NCI-H1417 (cell line): ENCODE measurements at regions not wholly inside any gene's neighbourhood (a gene's known extent, or its start where the extent isn't known, plus 50 kb on each side); places are given as distances from the start of the nearest gene placed in this dataset.
"Not testable (repeated sequence)": the region's sequence is repeated elsewhere in the genome, so short reads cannot be mapped to it uniquely, and the experiment has no call there.

ENCODE experiments used
- DNase-seq, 3 experiments: peaks; one replicate each; lab custom pipeline; 2025; lab: John Stamatoyannopoulos, UW

- no peak for DNase-seq
These were observed 133.8 kb upstream of the RFX3 start for GRCh38 chr9:3659647-3660046.

- DNase-seq: no peak
These were observed 133.2 kb upstream of the RFX3 start for GRCh38 chr9:3658964-3659363.

GRCh38 chr9:3656224-3656623, 130.4 kb upstream of the RFX3 start:
- no peak for DNase-seq

- no peak for DNase-seq
These were observed 125.3 kb upstream of the RFX3 start for GRCh38 chr9:3650994-3651622.

- no peak for DNase-seq
These were observed 123.0 kb upstream of the RFX3 start for GRCh38 chr9:3648722-3649246.

- no peak for DNase-seq
These were observed 122.5 kb upstream of the RFX3 start for GRCh38 chr9:3648266-3648665.

DNA sequence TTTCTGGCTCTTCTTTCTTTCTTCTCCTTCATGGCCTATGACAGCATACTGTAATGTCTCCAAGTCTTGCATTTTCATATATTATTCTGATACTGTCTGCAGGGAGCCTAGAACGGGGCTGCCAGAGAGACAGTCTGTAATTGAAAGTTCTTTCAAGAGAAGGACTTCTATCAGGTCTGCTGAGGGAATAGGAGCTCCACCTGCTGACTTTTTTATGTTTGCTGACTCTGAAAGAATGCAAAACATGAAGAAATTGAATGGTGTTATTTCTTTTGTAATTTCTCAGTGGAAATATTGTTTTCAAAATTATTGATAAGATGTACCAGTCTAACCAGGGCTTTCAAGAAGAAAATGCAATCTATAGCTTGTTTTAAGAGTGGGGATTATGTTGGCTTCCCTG, 121.9 kb upstream of the RFX3 start:
- DNase-seq: no peak

GRCh38 chr9:3646226-3646625, 120.4 kb upstream of the RFX3 start:
- no peak for DNase-seq

DNA sequence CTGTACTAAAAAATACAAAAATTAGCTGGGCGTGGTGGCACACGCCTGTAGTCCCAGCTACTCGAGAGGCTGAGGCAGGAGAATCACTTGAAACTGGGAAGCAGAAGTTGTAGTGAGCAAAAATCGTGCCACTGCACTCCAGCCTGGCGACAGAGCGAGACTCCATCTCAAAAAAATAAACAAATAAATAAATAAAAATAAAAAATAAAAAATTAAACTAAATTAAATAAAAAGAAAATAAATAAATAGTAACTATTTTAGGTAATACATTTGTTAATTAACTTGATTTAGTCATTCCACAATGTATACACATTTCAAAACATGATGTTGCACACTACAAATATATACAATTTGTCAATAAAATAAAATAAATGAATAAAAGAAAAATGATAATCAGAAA, 116.3 kb upstream of the RFX3 start:
- not testable (repeated sequence) for DNase-seq

DNA sequence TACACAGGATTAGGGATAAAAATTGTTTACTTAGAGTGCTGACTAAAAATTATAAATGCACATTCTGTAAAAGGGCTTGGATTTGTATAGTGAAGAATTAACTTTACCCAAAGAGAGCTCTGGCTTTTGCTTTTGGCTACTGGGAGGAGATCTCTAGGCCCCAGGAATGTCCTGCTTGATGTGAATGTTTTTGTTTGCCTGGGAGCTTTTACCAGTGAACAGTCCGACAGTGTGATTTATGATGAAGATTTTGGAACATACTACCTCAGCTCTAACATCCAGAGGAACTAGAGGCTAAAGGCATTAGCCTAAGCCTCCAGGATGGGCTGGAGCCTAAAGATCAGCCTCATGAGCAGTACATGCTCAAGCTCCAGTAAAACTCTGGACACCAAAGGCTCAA, 103.7 kb upstream of the RFX3 start:
- no peak for DNase-seq

- DNase-seq: no peak
These were observed 102.4 kb upstream of the RFX3 start for GRCh38 chr9:3628239-3628638.

DNA sequence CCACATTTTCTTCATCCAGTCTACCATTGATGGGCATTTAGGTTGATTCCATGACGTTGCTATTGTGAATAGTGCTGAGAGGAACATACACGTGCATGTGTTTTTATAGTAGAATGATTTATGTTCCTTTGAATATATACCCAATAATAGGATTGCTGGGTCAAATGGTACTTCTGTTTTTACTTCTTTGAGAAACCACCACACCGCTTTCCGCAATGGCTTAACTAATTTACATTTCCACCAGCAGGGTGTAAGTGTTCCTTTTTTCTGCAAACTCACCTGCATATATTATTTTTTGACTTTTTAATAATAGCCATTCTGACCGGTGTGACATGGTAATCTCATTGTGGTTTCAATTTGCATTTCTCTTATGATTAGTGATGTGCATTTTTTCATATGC, 82.2 kb upstream of the RFX3 start:
- no peak for DNase-seq

- no peak for DNase-seq
These were observed 74.9 kb upstream of the RFX3 start for GRCh38 chr9:3600672-3601071.

DNA sequence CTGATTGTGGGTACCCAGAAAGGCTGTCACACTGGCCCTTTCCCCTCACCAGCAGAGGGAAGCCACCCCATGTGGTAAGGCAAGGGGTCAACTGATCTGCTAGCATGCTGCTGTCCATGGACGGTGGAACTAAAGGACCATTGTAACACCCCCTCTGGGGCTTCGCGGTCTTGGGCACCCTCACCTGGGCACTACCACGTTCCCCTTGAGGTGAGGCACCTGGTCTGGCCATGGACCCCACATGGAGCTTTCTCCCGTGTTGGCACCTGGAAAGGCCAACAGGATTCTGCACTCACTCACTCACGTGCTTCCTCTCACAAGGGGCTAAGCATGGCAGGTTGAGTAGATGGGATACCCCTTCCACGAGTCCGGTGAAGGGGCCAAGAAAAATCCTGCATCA, 72.0 kb upstream of the RFX3 start:
- no peak for DNase-seq

DNA sequence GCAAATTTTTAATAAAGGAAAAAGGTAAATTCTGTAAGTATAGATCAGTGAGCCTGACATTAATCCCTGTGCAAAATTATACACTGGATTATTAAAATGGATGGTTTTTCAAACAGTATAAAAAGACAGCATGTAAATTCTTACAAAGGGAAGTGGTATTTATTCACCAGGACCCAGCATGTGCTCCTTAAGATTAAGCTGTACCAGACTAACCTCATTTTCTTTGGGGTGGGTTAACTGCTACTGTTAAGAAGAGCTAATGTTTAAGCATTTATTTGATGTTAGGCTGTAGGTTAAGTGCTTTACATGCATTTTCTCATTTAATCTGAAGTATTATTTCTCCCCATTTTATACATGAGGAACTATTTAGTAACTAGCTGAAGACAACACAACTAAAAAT, 60.3 kb upstream of the RFX3 start:
- no peak for DNase-seq

GRCh38 chr9:3585606-3586005, 59.8 kb upstream of the RFX3 start:
- no peak for DNase-seq

- no peak for DNase-seq
These were observed 53.0 kb upstream of the RFX3 start for GRCh38 chr9:3578786-3579185.

DNA sequence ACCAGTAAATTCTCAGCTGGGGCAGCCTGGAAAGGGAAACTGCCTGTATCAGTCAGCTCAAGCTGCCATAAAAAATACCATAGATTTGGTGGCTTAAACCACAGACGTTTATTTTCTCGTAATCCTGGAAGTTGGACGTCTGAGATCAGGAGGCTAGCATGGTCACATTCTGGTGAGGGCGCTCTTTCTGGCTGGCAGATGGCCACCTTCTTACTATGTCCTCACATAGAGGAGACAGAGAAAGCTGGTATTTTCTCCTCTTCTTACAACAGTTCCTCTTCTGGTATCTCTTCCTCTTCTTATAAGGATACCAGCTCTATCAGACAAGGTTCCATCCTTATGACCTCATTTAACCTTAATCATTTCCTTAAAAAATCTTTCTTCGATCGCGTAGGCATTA, 50.5 kb upstream of the RFX3 start:
- no peak for DNase-seq

- no peak for DNase-seq
These were observed 50.0 kb upstream of the RFX3 start for GRCh38 chr9:3575821-3576220.
